K562 (cell line): ENCODE measurements at regions not wholly inside any gene's neighbourhood (a gene's known extent, or its start where the extent isn't known, plus 50 kb on each side); places are given as distances from the start of the nearest gene placed in this dataset.

Source experiments
- ATAC-seq: fragments of 200-7000 bp; cut with Tn5 transposase; 3 replicates; pipeline ENCODE4 v1.9.1; 2020; ENCODE audit warnings: moderate library complexity
- BruUV-seq: library from RNA; stranded (reverse); fragments of 400-500 nt; replicated peaks from 2 replicates; lab custom pipeline; 2021; lab: Mats Ljungman, UMichigan
- CTCF ChIA-PET: fragments of 300-600 bp; formaldehyde crosslinking; extraction: SDS; loops from one replicate; lab custom pipeline; 2021; ENCODE audit warnings: low intra/inter-chr PET ratio; lab: Yijun Ruan, JAX
- POLR2A ChIA-PET: fragments of 300-600, 350-650 bp; sonication (Branson Sonifier 250); formaldehyde crosslinking; extraction: SDS; loops from one replicate; lab custom pipeline; 2021; ENCODE audit warnings: antibody characterized with exemption, inconsistent platforms; lab: Yijun Ruan, JAX
- DNase-seq, 4 experiments: peaks; one replicate each; pipeline versions ENCODE4 v3.0.0 to v3.0.0-alpha.2; 2011 to 2018; ENCODE audit warnings: low spot score in 3 of 4, mixed read lengths in 3 of 4; ENCODE audit errors: extremely low read depth in 1 of 4
- FAIRE-seq: peaks from 2 replicates; lab custom pipeline; 2011; peaks lifted over from hg19 to GRCh38; lab: Jason Lieb, UNC
- H2AFZ ChIP-seq: 2 replicates; pipeline ENCODE4 v1.6.0; 2011; ENCODE audit warnings: low read depth, low read length, control low read depth, inconsistent platforms
- H3K27ac ChIP-seq: fragments of 200-600 bp; 3 replicates; pipeline ENCODE4 v1.8.0; 2011; ENCODE audit warnings: low read depth, mild to moderate bottlenecking, control low read depth, inconsistent platforms, low read length, moderate library complexity, mixed read lengths; ENCODE audit errors: extremely low read depth
- H3K27me3 ChIP-seq, 2 experiments: fragments of 300-600 bp in 1 of 2; 2 replicates in 1 of 2; 3 replicates in 1 of 2; pipeline versions ENCODE4 v1.6.0 to v1.8.0; 2011; ENCODE audit warnings: inconsistent platforms in 2 of 2, low read length in 2 of 2, mild to moderate bottlenecking in 1 of 2, mixed read lengths in 1 of 2, moderate library complexity in 1 of 2; ENCODE audit not compliant: control insufficient read depth in 2 of 2, insufficient read depth in 2 of 2
- H3K36me3 ChIP-seq: fragments of 300-600 bp; 3 replicates; pipeline ENCODE4 v1.8.0; 2011; ENCODE audit warnings: mild to moderate bottlenecking, low read length, inconsistent platforms; ENCODE audit not compliant: control insufficient read depth, insufficient read depth
- H3K4me1 ChIP-seq, 2 experiments: fragments of 200-600 bp in 1 of 2; replicated peaks in 1 of 2; 2 replicates in 1 of 2; 3 replicates in 1 of 2; pipeline versions ENCODE4 v1.5.1 to v1.8.0; 2011; ENCODE audit warnings: inconsistent platforms in 2 of 2, low read length in 2 of 2, mild to moderate bottlenecking in 1 of 2, mixed read lengths in 1 of 2, moderate library complexity in 1 of 2; ENCODE audit not compliant: control insufficient read depth in 2 of 2, insufficient read depth in 2 of 2
- H3K4me2 ChIP-seq: 2 replicates; pipeline ENCODE4 v1.6.1; 2011; ENCODE audit warnings: low read length, control low read depth, inconsistent platforms, mixed read lengths; ENCODE audit not compliant: insufficient read depth
- H3K4me3 ChIP-seq: fragments of 200-600 bp; sonication (generic), shearing (Covaris generic); 2 replicates; pipeline ENCODE4 v1.5.1; 2016; ENCODE audit warnings: control low read depth, inconsistent platforms
- H3K79me2 ChIP-seq: fragments of 200-600 bp; 3 replicates; pipeline ENCODE4 v1.8.0; 2011; ENCODE audit warnings: low read length, inconsistent platforms; ENCODE audit not compliant: control insufficient read depth, insufficient read depth
- H3K9ac ChIP-seq, 2 experiments: 2 replicates each; pipeline versions ENCODE4 v1.6.0 to v1.6.1; 2011; ENCODE audit warnings: low read depth in 2 of 2, low read length in 2 of 2, control low read depth in 1 of 2, inconsistent platforms in 1 of 2, mild to moderate bottlenecking in 1 of 2, mixed read lengths in 1 of 2; ENCODE audit not compliant: insufficient read depth in 1 of 2
- H3K9me1 ChIP-seq: one replicate; pipeline ENCODE4 v1.6.0; 2011; ENCODE audit warnings: inconsistent platforms, mild to moderate bottlenecking, low read length, moderate library complexity; ENCODE audit not compliant: control insufficient read depth, insufficient read depth
- H3K9me3 ChIP-seq: replicated peaks from 2 replicates; pipeline ENCODE4 v1.5.1; 2011; ENCODE audit warnings: low read depth, low read length, inconsistent platforms; ENCODE audit not compliant: control insufficient read depth, insufficient read depth
- H4K20me1 ChIP-seq: replicated peaks from 2 replicates; pipeline ENCODE4 v1.6.1; 2011; ENCODE audit warnings: low read length, inconsistent platforms, mixed read lengths; ENCODE audit not compliant: control insufficient read depth, insufficient read depth
- FOXK2 ChIP-seq, 2 experiments: fragments of 450-650 bp; IDR thresholded peaks in 1 of 2; conservative IDR thresholded peaks in 1 of 2; 2 replicates each; pipeline ENCODE4 v1.6.1; 2016; ENCODE audit warnings: low read depth in 2 of 2, mild to moderate bottlenecking in 1 of 2
- GTF3C2 ChIP-seq: IDR thresholded peaks from 3 replicates; pipeline ENCODE4 v1.6.1; 2011; ENCODE audit warnings: borderline replicate concordance, mild to moderate bottlenecking, moderate library complexity; ENCODE audit not compliant: insufficient read length; ENCODE audit errors: extremely low read depth
- HOMEZ ChIP-seq: fragments of 250-450 bp; sonication (Bioruptor Pico); IDR thresholded peaks from 2 replicates; pipeline ENCODE4 v1.4.0; 2020; ENCODE audit warnings: mild to moderate bottlenecking, moderate library complexity
- MEF2D ChIP-seq: conservative IDR thresholded peaks from 2 replicates; pipeline ENCODE4 v1.6.1; 2016; ENCODE audit warnings: low read depth, missing genetic modification characterization, missing compliant biosample characterization
- NRF1 ChIP-seq, 2 experiments: fragments of 450-650 bp; IDR thresholded peaks in 1 of 2; conservative IDR thresholded peaks in 1 of 2; 2 replicates each; pipeline ENCODE4 v1.6.1; 2014; ENCODE audit warnings: mild to moderate bottlenecking in 2 of 2
- PHB ChIP-seq: fragments of 250-450 bp; sonication (Bioruptor Pico); IDR thresholded peaks from 2 replicates; pipeline ENCODE4 v1.5.0; 2021
- SAP30 ChIP-seq: fragments of 200-600 bp; sonication (generic); IDR thresholded peaks from 2 replicates; pipeline ENCODE4 v1.6.1; 2012; ENCODE audit warnings: borderline replicate concordance, low read depth, mild to moderate bottlenecking, moderate library complexity, low read length, control low read depth, inconsistent platforms; ENCODE audit not compliant: insufficient read depth, poor library complexity, severe bottlenecking
- TEAD4 ChIP-seq, 2 experiments: sonication (generic) in 1 of 2; formaldehyde crosslinking in 1 of 2; IDR thresholded peaks; 2 replicates each; pipeline versions ENCODE4 v1.6.1 to v1.8.0; 2012 to 2022; ENCODE audit warnings: borderline replicate concordance in 1 of 2, inconsistent platforms in 1 of 2, low read length in 1 of 2, mild to moderate bottlenecking in 1 of 2, missing genetic modification reagents in 1 of 2
- ZNF274 ChIP-seq: IDR thresholded peaks from 2 replicates; pipeline ENCODE4 v1.6.1; 2011; ENCODE audit warnings: low read depth, mild to moderate bottlenecking, low read length, moderate library complexity, borderline replicate concordance
- ZNF639 ChIP-seq, 2 experiments: fragments of 200-800 bp in 1 of 2; sonication (Bioruptor generic) in 1 of 2; sonication (generic) in 1 of 2; formaldehyde crosslinking in 1 of 2; IDR thresholded peaks in 1 of 2; conservative IDR thresholded peaks in 1 of 2; 2 replicates each; pipeline versions ENCODE4 v1.5.0 to v1.6.1; 2016 to 2020; ENCODE audit warnings: missing compliant biosample characterization in 1 of 2, missing genetic modification characterization in 1 of 2, missing genetic modification reagents in 1 of 2
- ZNF830 ChIP-seq: fragments of 250-450 bp; sonication (Bioruptor Pico); IDR thresholded peaks from 2 replicates; pipeline ENCODE4 v1.5.0; 2021; ENCODE audit warnings: mild to moderate bottlenecking
- WGBS: fragments of 100-300 bp; shearing (Covaris generic); methylation state at CpG from one replicate; pipeline ENCODE4 v1.1.6; 2016; ENCODE audit warnings: low coverage, mixed read lengths; ENCODE audit not compliant: insufficient coverage; ENCODE audit errors: missing lambda C conversion rate; 5-methylcytosine and 5-hydroxymethylcytosine counted together
- in situ Hi-C: fragments of 300-500 bp; cut with MboI; formaldehyde crosslinking; loops from 4 replicates; pipeline ENCODE4 v1.15.0; 2018; ENCODE audit warnings: inconsistent platforms, mixed read lengths
- intact Hi-C: fragments of 100-400 bp; cut with micrococcal nuclease; formaldehyde crosslinking; loops from 2 replicates; pipeline ENCODE4 v1.14.2; 2022

- WGBS = 2% methylated on average over 20 of the region's 20 CpGs
- CTCF ChIA-PET = interaction anchor here (0.5 kb wide), 1 partner anchor 123 kb away, joined by 3 read pairs; no protein-coding TSS in a partner anchor
Measured at GRCh38 chr7:1289666-1290025, 57.0 kb downstream of the UNCX start.

More at GRCh38 chr7:1289666-1290025, 57.0 kb downstream of the UNCX start:
- peaks cover 0 to 43% of the 10 kb centered on the region in 2 experiments; a peak in 2 of 5 replicates for H3K4me1 ChIP-seq
- no peak; the same call in 2 of the 3 replicates for ATAC-seq
- H3K9ac ChIP-seq = no peak overlapping the region
- H3K79me2 ChIP-seq = no peaks in the 10 kb centered on the region
- intact Hi-C loops (no loop called here), in situ Hi-C loops (no loop called here)
- H3K4me3 ChIP-seq = no peak overlapping the region
- no peak overlapping the region for H3K4me2 ChIP-seq
- no peaks in the 10 kb centered on the region for H3K9me3 ChIP-seq
- TF ChIP-seq ZNF830 (CRISPR knock-in tag) = no peak
- TF ChIP-seq SAP30 = no peak
- no peak for TF ChIP-seq MEF2D
- no peak for TF ChIP-seq PHB (CRISPR knock-in tag)
- no peak for TF ChIP-seq FOXK2 (conservative IDR thresholded peaks at IDR 0.05 in 1 of 2, IDR thresholded peaks at IDR 0.05 in 1 of 2; ENCODE audit: low read depth in 2 of 2)
- TF ChIP-seq NRF1 (conservative IDR thresholded peaks at IDR 0.05 in 1 of 2, IDR thresholded peaks at IDR 0.05 in 1 of 2) = no peak
- no peak for TF ChIP-seq GTF3C2
- no peak for TF ChIP-seq TEAD4 (IDR thresholded peaks at IDR 0.05; ENCODE audit: low read length)
- TF ChIP-seq TEAD4 (CRISPR knock-in tag; IDR thresholded peaks at IDR 0.05; ENCODE audit: borderline replicate concordance) = no peak
- TF ChIP-seq ZNF274 = no peak
- no peak for TF ChIP-seq HOMEZ (CRISPR knock-in tag)
- no peak for TF ChIP-seq ZNF639 (CRISPR knock-in tag; conservative IDR thresholded peaks at IDR 0.05 in 1 of 2, IDR thresholded peaks at IDR 0.05 in 1 of 2)
- no peak overlapping the region for H3K27ac ChIP-seq
- no peak for FAIRE-seq
- 0 out of 2 replicates have a peak, but pooled peaks cover 4% of the 10 kb centered on the region for H4K20me1 ChIP-seq
- DNase-seq = no peak
- POLR2A ChIA-PET = interaction anchor here (0.6 kb wide), 2 partner anchors 11 to 246 kb away, joined by 3 read pairs; no protein-coding TSS in a partner anchor
- H3K27me3 ChIP-seq = peaks cover 24 to 82% of the 10 kb centered on the region in 2 experiments; a peak in 4 of 5 replicates
- no peaks in the 10 kb centered on the region for H3K9me1 ChIP-seq
- no TSS peak for BruUV-seq
- H3K36me3 ChIP-seq = no peaks in the 10 kb centered on the region
- H2AFZ ChIP-seq = no peak overlapping the region
